COLO668 (cell line): ENCODE measurements at regions not wholly inside any gene's neighbourhood (a gene's known extent, or its start where the extent isn't known, plus 50 kb on each side); places are given as distances from the start of the nearest gene placed in this dataset.

Source experiments
- DNase-seq: peaks from one replicate; lab custom pipeline; 2025; ENCODE audit not compliant: unreplicated experiment; lab: John Stamatoyannopoulos, UW

DNA sequence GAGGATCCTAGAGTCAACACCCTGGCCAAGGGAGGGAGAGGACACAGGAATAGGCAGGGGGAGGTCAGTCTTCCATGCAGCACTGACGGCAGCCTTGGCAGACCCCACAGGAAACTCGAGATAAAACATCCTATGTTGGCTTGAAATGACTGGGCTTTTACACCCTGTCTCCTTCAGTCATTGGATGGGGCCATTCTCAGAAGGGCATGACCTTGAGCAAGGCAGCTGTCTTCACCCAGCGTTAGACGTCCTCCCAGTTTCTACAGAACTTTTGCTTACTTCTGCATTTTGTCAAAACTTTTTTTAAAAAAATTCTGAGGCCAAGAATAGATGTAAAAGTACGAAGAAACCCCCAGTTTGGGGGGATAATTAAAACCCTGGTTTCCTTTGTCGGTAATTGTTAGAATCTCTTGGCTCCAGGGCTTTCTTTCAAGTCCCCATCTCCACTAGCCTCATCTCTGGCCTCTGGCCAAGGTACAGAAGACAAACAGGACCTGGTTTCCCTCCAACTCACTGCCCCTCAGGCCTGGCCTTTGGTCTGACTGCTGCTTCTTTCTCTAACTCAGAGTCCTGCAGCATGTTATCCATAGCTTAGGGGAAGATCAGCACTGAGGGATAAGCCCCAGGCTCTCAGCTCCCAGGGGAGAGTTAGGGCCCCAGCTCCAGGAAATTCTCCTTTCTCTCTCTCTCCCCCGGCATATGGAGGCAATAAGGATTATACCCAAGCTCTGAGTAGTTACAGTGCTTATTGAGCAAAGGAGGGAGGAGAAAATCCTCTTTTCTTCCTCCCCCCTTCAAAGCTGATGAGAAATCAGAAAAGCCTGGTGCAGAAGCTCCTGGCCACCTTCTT, 51.6 kb upstream of the KCND3 start:
- no peak for DNase-seq

DNA sequence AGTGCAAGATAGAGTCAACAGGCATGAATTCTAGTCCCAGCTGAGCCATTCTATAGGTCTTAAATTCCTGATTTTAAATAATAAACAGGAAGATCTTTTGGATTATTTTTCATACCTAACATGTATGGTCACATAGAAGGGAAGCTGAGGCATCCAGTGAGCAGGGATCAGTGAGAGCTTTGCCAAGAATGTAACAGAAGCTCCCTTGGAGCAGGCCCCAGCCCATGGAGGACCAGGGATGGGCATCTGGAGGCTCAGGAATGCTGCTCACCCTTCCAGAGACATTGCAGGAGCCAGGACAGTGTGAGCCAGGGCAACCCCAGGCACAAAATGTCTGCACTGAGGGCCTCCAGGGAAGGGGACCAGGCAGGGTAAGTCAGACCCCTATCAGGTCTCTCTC, 54.4 kb upstream of the KCND3 start:
- no peak for DNase-seq

DNA sequence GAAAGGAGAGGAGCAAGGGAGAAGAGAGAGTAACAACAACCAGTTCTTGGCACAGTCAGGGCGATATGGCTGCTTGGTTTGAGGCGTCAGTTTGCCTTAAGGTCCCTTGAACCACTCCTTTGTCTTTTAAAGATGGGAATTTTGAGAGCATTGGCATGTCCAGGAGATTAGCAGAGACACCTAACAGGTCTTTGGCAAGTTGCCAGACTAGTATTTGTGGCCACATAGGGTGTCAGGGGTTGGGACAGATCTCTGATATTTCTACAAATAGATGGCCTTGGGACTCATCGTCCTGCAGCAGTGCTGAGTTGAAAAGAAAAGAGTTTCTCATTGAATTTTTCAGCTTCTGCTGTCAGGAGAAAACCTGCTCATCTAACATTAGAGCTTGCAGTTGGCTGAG, 55.3 kb upstream of the KCND3 start:
- no peak for DNase-seq

DNA sequence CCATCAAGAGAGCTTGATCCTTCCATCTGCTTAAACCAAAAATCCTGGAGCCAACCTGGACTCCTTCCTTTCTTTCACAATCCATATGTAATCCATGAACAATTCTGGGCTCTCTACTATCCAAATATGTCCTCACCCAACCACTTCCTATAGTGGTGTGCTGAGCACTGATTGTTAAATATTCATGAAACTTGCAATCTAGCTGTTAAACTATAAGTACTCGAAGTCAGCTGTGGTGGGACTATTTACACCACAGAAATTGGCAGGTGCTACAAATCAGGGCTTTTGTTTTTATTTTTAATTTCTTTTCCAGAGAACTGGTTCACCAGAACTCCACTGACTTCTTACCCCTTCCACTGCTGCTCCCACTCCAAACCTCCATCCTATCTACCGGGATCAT, 57.2 kb upstream of the KCND3 start:
- no peak for DNase-seq

DNA sequence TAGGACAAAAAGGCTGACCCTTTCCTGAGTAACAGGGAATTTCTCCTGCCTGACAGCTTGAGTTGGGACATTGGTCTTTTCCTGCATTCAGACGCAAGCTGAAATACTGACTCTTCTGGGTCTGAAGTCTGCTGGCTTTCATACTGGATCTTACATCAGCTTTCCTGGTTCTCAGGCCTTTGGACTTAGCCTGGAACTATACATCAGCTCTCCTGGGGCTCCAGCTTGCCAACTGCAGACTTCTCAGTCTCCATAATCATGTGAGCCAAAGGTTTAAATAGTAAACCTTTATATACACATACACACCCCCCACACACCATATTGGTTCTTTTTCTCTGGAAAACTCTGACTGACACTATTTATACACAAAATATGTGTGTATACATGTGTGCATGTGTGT, 59.0 kb upstream of the KCND3 start:
- DNase-seq, result no peak

DNA sequence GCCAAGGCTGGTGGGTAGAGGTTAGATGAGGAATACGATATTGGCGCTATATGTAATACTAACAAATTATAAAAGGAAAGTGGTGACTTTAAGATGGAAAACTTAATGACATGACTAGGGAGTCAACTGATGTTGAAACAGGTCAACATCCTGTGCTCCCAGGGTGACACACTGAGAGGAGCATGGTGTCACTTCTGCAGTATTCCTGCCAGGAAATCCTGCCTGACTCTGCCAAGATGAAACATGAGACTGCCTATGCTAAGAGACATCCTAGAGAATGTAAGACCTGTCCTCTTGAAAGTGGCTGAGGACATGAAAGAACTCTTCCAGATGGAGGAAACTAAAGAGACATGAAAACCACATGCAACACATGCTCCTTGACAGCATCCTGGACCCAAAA, 65.0 kb upstream of the KCND3 start:
- DNase-seq, result no peak

DNA sequence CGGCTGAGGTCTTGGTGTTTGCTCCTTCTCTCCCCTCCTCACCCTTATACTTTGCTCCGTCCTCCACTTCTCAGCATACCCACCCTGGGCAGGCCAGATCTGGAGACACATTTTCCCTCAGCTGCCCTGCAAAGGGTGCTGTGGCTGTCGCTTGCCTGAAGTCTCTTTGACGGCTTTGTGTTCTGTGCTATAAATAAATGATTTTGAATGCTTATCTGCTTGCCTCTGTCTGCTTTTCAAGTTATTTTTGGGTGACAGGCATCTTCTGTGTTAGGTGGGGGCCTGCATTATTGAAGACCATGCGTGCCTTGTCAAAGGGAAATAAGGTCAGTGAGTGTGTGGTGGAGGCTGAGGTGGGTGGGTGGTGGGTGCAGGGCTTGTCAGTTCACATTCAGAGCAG, 66.9 kb upstream of the KCND3 start:
- DNase-seq, result no peak

DNA sequence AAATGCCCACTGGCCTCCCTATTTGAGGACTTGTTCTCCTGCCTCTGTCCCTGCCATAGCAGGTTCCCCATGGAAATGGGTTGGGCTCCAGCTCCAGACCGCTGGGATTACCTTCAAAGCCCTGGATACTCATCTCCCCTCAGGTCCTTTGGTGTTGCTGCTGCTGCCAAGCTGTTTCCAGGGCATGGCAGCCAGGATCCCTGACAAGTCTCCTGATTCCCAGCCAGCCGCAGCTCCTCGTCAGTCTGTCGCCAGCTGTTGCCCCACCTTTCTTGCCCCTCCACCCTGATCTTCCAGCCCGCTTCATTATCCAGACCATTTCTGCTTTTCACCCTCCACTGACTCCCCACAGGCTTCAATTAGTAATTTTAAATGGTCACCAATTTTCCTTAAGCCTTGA, 68.3 kb upstream of the KCND3 start:
- DNase-seq, result no peak

DNA sequence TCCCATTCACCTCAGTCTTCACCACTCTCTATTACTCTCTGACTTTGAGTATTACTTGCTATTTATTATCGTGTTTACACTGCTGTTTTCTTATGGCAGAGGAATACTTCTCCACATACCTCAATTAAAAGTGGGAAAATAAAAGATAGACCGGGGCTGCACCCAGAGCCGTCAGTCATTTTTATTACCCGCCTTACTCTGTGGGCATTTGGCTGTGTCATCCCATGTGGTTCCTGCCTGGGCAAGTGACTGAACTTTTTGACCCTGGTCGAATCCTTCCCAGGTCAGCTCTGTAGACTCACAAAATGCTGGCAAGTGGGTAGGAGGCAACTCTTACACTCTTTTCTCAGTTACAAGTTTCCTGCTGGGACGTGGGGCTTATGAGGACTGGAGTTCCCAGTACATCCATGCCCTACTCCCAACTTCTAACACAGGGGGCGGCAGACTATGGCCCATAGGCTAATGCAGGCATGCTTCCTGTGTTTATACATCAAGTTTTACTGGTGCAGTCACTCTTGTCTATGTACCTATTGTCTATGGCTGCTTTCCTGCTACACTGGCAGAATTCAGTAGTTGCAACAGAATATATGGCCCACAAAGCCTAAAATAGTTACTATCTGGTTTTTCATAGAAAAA, 69.5 kb upstream of the KCND3 start:
- DNase-seq, result no peak

DNA sequence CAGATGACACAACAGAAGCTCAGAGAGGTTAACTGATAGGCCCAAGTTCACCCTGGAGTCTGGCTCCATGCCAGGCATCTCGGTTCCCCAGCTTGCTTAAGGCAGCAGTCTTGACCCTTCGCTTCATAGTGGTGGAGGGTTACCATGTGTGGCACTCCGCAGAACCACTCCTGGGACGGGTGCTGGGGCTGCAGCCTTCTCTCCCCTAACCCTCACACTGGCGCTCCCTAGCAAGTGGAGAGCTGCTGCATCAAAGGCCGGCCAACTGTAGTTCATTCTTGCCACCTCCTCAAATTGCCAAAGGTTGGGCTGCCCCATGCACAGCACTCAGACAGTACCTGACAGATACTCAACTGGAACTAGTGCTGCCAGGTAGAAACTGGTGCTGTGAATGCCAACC, 70.2 kb upstream of the KCND3 start:
- no peak for DNase-seq

DNA sequence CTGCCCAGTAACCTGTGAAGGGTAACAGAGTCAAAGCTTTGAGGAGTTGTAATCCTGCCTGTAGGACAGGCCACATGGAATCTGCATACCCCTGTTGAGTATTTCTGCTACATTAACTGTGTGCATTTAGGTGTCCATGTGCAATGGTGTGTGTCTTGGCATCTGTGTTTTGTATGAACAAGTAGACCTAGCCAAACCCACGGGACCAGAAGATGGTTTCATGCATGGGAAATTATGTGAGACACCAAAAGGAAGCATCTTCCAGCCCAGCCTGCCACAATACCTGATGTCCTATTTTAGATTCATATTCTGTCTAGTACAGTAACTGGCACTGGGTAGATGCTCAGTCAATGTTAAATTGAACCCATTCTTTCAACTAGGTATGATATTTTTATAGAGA, 70.8 kb upstream of the KCND3 start:
- DNase-seq, result no peak

DNA sequence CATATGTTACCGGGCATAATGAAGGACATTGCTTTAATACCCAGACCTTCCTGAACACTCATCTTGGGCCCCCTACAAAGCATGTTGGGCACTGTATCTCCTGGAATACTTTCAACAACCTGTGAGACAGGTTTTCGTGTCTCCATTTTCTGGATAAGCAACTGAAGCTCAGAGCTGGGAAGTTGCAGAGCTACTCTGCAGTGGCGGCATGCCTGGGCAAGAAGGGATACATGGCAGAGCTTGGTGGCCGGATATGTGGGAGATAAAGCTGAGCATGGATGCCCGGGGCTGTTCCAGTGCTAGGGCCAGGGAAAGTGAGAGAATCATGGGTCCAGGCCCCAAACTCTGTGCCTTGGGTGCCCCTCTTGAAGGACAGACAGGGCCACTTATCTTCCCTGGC, 71.6 kb upstream of the KCND3 start:
- no peak for DNase-seq

DNA sequence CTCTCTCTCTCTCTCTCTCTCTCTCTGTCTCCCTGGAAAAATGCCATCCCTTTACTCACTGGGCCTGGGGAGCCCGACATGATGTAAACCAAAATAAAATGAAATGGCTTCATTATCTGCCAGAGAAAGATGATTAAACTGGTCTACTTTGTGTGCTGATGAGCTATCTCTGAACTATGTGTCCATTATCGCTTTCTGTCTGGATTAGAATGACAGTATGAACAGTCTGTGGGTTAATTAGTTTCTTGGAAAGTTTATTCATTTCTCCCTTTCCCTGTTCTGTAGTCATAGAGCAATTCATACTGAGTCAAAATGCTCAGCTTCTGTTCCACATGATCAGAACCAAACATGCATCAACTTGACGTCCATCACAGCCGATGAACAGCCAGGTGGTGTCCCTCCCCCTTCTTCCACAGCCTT, 72.4 kb upstream of the KCND3 start:
- DNase-seq, result no peak

DNA sequence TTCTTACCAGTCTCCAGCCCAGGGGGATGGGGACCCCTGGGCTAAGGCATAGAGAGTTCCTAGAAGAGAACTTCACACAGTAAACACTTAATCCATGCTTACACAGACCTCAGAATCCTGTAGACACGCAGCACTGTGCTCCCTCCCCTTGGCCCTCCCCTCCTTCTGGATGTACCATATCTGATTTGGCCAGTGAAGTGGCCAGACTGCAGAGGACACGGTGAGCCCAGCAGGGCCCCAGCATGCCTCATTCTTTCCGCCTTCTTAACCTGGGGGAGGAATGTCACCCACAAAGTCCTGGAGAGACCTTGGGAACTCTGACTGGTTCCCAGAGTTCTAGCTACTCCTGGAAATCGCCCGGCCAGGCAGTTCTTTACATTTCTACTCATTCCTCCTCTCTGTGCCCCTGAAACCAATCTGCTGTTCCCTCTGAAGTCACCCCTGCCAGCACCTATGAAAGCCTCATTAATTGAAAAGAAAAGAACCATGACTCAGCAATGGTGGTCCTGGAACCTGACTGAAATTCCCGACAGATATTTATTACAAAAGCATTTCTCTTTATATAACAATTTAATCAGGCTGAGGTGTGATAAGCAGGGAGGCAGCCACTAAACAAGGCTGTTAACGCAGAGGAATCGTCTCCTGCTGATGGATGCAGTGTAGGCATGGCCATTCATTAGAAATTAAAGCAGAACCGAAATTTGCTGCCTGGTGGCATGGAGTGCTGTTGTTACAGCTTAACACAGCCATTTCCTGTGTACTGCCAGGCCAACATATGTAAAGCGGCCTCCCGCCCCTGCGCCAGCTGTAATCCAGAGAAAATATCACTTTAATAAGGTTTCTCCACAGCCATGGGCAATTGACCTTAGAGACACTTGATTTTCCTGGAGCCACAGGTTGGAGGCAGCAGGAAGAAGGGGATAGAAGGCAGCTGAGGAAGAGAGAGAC, 74.6 kb upstream of the KCND3 start:
- DNase-seq, result no peak

DNA sequence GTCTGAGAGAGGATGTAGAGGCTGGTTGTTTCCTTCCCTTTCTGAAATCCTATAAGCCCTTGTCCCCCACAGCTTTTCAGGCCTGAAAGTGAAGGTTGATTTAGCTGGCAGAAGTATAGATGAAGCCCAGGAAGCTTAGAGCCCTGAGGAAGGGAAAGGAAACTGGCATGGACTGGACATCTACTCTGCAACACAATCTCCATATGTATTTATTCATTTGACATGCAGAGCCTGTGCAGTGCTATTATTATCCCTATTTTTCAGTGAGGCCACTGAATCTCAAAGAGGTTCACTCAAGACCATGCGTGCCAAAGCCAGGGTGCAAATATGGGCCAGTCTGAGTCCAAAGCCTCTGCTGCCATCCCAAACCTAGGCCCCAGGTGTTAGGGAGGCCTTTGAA, 78.5 kb upstream of the KCND3 start:
- DNase-seq, result no peak

DNA sequence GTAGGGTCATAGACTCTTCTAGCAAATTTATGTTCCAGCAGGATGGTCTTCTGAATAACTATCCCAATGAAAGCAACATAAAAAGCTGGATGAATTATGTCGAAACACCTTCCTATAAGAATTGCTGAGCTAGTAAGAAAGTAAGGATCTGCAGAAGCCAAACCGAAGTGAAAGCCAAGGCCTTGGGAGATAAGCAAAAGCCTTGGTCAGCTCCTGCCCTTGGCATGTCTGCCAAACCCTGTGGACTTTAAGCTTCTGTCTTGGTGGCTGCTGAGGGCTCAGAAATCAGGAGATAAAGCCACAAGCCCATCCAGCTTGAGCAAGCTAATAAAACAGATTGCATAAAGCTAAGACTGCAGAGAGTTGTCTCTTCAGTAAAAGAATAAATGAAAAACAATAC, 81.2 kb upstream of the KCND3 start:
- DNase-seq, result no peak

DNA sequence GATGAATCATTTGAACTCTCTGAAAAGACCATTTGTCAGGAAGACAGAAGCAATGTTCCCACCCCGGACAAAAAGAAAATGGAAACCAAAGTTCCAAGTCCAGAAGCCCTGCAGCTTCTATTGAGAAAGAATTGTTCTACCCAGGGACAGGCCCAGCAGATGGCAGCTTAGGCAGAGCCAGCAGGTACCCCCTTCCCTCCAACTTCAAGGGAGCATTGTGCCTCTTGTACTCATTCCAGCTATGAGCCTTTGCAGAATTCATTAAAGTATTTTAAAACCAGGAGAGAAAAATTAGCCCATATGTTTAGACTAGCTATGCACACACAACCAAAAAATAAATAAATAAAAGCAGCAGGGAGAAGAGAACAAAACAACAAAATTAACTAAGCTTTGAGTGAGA, 85.2 kb upstream of the KCND3 start:
- DNase-seq, result no peak

DNA sequence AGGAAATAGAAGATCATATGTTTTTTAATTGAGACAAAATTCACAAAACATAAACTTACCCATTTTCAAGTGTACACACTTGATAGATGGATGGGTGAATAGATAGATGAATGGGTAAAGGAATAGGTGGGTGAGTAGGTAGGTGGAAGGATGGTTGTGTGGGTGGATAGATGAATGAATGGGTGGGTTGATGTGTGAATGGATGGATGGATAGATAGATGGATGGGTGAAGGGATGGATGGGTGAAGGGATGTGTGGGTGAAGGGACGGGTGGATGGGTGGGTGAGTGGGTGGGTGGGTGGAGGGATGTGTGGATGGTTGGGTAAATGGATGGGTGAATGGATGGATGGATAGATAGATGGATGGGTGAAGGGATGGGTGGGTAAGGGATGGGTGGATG, 86.1 kb upstream of the KCND3 start:
- no peak for DNase-seq

DNA sequence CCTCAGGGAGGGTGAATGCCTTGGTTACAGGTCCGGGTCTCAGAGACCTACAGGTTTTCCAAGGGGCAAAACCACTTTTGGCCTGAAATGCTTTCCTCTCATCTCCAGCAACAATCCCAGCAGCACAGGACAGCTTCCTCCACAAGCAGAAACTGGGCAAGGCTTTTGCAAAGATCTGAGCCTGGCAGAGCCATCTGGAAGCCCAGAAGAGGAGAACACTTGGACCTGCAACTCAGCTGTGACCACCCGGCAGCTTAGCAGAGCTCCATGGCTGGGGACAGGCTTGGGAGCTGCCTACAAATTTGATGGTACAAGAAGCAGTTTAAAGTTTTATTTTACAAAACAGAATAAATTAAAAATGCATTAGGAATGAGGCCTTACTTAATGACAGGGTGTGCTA, 90.0 kb upstream of the KCND3 start:
- DNase-seq, result no peak

DNA sequence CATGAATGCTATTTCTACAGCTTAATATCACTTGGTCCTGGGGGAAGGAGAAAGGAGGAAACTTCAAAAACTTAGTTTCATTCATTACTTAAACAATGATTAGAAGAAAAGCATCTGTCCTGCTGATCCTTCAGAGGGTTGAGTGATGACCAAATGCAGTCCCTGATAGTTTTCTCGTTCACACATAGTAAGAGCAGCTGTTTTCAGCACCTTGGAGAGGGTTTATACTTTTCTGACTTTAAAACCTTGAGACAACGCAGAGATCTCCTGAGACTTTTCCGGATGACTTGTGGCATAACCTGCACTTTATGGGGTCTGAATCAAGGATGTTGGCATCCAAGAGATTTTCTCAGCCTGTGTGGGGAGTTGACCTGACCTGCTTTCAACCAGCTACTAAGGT, 94.0 kb upstream of the KCND3 start:
- no peak for DNase-seq

DNA sequence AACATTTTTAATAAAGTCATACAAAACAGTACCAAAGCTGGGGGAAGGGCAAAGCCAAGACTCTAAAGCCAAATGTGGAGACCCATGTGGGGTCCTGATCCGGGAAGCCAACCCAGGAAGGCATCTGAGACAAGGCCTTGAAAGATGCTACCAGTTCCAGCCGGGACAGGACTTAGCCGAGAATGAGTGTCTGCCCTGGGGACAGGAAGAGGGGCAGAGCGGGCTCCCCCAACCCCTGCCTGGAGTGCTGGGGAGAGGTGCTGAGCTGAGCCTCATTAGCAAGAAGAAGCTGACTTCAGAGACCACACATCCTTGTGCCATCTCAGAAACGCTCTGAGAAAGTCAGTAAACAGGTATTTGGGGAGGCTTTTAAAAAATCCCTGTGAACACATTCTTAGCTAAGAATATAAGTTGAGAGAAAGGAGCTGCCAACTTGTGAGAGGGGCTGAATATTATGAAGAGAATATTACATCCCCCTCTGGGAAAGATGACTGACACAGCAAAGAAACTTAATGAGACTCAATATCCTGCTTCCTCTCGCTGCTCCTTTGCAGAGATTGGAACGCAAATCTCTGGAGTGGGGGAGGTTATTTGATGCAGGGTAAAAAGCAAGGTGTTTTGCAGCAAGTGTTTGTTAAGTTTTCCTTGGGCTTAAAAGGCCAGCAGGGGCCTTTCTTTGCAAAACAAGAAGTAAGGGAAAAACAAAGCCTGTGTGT, 103.3 kb upstream of the KCND3 start:
- DNase-seq, result no peak
